Stimulated activated naive CD4-positive, alpha-beta T cell treated with Interleukin-2 at 50 U/mL for 16 hours (primary cell): ENCODE measurements at regions not wholly inside any gene's neighbourhood (a gene's known extent, or its start where the extent isn't known, plus 50 kb on each side); places are given as distances from the start of the nearest gene placed in this dataset.
"Not testable (repeated sequence)": the region's sequence is repeated elsewhere in the genome, so short reads cannot be mapped to it uniquely, and the experiment has no call there.

Experiments used
- DNase-seq: peaks from one replicate; lab custom pipeline; 2025; lab: John Stamatoyannopoulos, UW

- not testable (repeated sequence) for DNase-seq
These were observed 147.4 kb downstream of the NPIPB11 start for GRCh38 chr16:29258946-29259634.

- not testable (repeated sequence) for DNase-seq
These were observed 148.8 kb downstream of the NPIPB11 start for GRCh38 chr16:29257419-29258336.

GRCh38 chr16:29256501-29256981, 150.0 kb downstream of the NPIPB11 start:
- no peak for DNase-seq

GRCh38 chr16:29255957-29256356, 150.6 kb downstream of the NPIPB11 start:
- DNase-seq, result not testable (repeated sequence)

GRCh38 chr16:29255496-29255796, 151.1 kb downstream of the NPIPB11 start:
- not testable (repeated sequence) for DNase-seq

DNA sequence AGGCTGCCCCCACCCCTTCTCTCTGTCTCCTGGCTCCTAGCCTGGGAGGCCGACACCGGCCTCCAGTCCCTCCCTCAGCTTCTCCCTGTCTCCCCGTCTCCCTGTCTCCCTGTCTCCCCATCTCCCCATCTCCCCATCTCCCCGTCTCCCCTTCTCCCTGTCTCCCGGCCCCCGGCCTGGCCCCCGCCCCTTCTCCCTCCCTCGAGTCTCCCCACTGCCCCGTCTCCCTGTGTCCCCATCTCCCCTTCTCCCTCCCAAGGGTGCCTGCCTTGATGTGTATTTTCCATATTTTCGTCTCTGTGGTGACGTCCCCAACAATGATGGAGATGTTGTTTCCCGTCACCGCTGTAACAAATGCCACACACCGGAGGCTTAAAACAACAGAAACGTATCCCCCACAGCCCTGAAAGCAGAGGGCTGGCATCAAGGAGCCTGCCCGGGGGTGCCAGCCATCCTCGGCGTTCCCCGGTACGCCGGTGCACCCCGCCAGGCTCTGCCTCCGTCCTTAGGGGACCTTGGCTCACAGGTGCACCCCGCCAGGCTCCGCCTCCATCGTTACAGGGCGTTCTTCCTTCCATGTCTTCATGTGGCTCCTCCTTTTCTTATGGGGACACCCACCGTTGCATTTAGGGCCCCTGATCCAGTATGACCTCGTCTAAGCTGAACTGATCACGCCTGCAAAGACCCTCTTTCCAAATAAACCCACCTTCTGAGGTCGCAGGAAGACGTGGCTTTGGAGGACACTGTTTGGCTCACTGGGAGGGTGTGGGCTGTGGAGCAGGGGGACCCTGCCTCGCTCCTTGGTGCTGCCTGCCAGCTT, 151.6 kb downstream of the NPIPB11 start:
- DNase-seq, result no peak

GRCh38 chr16:29253716-29254590, 152.6 kb downstream of the NPIPB11 start:
- DNase-seq, result not testable (repeated sequence)

DNA sequence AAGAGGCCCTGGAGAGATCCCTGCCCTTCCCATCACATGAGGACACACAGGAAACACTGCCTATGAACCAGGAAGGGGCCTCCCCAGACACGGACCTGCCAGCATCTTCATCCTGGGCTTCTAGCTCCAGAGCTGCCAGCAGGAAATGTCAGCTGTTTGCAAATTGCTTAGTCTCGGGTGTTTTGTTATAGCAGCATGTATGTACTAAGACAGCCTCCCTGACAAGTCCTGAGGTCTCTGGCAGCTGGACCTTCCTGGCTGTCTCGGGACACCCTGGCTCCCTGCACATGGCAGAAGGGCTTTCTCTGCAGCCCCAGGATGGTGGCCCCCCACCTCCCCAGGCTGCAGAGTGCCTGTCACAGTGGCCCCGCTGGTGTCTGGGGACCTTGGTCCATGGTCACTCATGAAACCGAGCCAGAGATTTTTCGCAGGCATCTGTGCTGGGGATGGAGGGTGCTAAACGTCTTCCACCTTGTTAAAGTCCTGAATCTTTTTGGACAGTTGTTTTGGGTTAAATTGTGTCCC, 153.4 kb downstream of the NPIPB11 start:
- not testable (repeated sequence) for DNase-seq

DNA sequence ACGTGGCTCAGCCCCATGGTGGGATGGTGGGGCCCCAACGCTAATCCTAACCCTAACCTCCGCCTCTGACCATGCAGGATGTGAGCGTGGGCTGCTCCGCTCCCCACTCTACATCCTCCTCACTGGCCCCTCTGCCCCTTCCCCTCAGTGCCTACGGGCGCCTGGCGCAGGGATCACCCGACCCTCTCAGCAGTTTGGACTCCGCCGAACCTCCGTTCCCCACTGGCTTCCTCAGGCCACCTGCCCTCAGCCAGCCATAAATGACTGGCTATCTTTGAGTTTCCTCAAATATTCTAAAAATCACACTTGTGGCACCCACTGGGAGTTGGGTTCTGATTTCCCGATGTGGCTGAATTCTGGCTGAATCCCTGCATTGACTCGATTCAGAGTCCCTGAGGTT, 154.2 kb downstream of the NPIPB11 start:
- DNase-seq, result not testable (repeated sequence)

DNA sequence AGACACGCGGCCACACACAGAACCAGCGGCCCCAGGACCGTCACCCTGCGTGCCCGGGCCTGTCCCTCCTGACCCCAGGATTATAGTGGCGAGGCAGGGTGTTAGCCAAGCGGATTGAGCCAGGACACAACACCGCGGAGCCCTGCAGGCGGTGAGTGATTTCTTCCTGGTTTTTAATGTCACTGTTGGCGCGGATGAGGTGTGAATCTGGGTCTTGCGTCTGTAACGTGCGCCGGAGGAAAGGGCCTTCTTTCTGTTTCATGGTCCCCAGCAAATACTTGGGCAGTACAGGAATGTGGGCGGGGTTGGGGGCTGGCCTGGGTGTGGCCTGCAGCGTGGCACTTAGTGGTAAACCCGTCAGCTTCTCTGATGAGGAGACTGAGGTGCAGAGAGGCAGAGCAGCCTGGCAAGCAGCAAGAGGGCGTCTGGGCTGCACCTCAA, 154.9 kb downstream of the NPIPB11 start:
- DNase-seq, result not testable (repeated sequence)

GRCh38 chr16:29250923-29251434, 155.5 kb downstream of the NPIPB11 start:
- DNase-seq, result not testable (repeated sequence)

DNA sequence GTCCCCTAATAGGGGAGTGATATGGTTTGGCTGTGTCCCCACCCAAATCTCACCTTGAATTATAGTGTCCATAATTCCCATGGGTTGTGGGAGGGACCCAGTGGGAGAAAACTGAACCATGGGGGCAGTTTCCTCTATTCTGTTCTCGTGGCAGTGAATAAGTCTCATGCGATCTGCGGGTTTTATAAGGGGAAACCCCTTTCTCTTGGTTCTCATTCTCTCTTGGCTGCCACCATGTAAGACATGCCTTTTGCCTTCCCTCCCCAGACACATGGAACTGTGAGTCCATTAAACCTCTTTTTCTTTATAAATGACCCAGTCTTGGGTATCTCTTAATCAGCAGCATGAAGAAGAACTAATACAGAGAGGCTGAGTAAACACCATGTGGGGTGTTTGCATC, 156.0 kb downstream of the NPIPB11 start:
- not testable (repeated sequence) for DNase-seq

DNA sequence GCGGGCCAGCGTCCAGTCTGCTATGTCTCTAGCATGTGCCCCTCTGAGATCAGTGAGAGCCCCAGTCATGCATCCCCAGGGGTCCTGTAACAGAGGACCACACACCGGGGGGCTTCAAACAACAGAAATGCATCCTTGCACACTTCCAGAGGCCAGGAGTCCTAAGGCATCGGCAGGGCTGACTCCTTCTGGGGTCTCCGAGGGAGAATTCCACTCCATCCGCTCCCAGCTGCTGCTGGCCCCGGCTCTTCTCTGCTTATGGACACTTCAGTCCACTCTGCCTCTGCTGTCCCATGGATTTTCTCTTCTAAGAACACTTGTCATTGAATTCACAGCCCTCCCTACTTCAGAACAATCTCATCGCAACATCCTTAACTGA, 157.6 kb downstream of the NPIPB11 start:
- DNase-seq, result not testable (repeated sequence)

GRCh38 chr16:29248306-29248939, 158.1 kb downstream of the NPIPB11 start:
- not testable (repeated sequence) for DNase-seq

GRCh38 chr16:29246091-29246490, 160.4 kb downstream of the NPIPB11 start:
- not testable (repeated sequence) for DNase-seq

DNA sequence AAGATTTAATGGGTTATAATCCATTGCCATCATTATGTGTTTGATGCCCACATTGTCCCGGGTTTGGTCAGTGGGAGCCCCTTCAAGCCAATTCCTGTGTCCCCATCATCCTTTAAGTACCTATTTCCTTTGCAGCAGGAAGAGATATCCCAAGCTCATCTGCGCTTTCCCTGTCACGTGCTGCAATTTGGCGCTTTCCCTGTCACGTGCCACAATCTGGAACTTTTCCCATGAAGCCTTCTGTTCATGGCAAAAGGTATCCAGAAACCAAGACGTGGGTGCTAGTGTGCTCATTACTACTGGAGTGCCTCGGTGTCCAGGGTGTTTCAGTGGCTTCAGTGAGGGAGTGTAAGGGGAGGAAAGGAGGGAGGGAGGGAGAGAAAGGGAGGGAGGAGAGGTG, 168.5 kb downstream of the NPIPB11 start:
- no peak for DNase-seq

- not testable (repeated sequence) for DNase-seq
These were observed 169.0 kb downstream of the NPIPB11 start for GRCh38 chr16:29237495-29237894.

- DNase-seq, result not testable (repeated sequence)
These were observed 169.5 kb downstream of the NPIPB11 start for GRCh38 chr16:29237023-29237422.

- DNase-seq, result not testable (repeated sequence)
These were observed 170.6 kb downstream of the NPIPB11 start for GRCh38 chr16:29235836-29236370.
